T1000 (cell line): ENCODE measurements at regions not wholly inside any gene's neighbourhood (a gene's known extent, or its start where the extent isn't known, plus 50 kb on each side); places are given as distances from the start of the nearest gene placed in this dataset.

Experiments used
- DNase-seq: peaks from one replicate; lab custom pipeline; 2025; ENCODE audit warnings: mixed read lengths; lab: John Stamatoyannopoulos, UW

DNA sequence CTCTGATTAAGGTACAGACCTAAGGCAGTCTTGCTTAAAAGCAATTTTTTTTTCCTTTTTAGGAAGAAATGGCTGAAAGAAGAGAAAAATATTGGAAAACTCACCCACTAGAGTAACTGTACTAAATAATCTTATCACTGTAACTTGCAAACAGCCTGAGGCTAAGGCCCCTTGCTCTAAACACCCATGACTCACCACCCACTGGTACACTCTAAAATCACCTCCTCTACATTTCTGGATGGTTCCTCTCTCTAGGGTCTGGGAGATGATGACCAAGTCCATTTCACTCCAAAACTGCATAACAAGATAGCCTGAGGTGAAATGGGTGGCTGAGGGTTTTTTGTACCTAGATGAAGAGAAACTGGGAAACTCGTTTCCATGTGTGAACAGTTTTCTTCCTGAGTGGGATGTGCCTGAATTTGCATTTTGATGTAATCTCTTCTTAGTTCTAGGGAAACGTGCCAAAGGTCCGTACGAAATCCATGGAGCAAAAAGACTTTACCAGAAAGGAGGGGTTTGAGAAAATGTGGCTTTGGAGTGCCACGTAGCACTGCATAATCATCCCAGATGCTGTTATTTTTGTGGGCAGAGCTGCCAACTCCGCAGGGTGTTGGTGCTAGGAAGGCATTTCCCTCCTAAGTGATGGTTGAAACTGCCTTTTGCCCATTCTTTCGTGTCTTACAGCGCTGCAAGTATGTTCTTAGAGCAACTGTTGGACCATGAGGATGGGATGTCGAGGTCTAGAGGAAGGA, 113.5 kb upstream of the C10orf90 start:
- no peak for DNase-seq

DNA sequence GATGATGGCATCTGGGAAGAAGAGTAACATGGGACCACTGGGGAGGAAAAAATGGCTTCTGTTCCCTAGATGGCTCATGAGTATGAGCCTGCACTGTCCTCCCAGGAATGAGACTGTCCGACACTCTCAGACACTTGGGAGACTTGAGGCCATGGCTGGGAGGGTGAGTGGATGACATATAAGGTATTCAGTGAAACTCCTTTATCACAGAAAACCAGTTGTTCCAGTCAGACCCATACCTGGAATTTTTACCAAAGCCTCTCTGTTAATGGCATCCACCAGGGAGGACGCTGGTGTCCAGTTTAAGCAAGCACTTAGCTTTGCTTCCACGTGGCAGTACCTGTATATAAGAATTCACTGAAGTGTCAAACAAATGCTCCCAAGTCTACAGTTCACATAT, 116.7 kb upstream of the C10orf90 start:
- DNase-seq, result no peak

DNA sequence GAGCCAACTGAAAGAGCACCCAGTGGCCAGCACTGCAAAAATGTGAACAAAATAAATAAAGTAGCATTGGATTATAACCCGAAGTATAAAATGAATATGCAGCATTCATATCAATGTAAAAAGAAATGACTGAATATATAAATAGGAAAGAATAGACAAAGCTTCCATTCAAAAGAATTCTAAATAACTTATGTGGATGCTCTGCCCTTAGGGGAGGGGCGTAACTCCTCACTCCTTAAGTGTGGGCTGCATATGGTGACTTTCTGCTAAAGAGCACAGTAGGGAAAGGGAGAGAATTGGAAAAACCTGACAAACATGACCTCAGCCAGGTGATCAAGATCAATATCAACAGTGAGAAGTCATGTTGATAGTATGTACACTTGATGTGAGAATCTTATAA, 109.9 kb upstream of the DOCK1 start:
- DNase-seq, result no peak

DNA sequence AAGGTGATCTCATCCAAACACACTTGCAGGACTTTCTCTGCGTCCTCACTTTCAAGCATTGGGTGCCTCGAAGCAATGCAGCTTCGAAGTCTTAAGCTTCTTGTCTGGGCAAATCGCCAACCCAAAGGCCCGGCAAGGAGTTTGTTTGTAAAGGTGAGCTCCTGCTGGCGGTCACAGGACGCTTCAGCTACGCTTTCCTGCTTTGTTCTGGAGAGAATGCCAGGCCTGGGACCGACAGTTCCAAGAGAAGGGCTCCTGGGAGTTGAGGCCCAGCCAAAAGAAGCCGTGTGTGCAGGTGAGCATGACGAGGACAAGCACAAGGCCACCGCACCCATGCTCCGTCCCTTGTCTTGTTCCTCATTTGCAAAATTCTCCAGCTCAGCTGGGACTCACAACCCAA, 106.6 kb upstream of the DOCK1 start:
- no peak for DNase-seq

DNA sequence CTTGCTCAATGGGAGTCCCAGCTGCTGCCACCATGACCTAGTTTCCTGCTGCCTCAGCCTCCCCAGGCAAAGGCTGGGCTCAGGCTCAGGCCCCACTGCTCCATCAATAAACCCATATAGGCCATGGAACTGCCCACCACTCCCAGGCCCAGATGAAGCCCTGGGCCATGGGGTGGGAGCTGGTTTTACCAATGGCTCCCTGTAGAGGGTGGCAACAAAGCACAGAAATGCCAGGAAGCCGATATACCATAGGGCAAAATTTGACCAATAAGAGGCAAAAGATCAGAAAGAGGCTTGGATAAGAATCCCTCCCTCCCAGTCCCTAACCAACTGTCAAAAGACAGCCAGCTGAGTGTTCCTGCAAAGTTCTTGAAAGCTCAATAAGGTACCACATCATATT, 101.8 kb upstream of the DOCK1 start:
- no peak for DNase-seq

DNA sequence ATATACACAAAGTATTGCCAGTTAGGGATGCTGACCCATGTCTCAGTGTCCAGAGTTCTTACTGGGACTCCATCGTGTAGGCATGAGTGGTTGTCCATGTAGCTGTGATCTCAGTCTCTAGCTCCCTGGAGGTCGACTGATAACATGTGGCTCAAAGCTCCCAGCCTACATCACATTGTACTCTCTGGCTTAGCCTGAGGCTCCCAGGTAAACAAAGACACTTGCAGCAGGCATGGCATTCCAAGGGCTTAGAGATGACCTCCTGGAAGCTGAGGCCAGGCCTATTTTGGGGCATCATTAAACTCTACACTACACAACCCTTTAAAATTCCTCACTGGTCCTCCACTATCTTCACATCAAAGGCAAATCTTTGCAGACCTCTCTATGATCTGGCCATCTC, 100.8 kb upstream of the DOCK1 start:
- no peak for DNase-seq

DNA sequence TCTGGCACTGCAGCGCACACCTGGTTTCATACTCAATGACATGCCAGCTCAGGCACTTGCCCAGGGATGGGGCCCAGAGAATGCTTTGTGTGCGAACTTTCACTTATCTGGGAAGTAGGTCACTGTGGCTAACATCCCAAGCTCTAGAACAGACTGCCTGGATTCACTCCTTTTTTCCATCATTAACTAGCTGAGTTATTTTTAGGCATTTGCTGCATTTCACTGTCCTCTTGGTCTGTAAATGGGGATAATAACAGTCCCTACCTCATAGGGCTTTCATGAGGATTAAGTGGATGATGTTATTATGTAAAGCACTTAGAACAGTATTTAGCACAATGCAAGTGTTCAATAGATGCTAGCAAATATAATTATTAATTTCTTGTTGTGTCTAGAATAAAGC, 98.7 kb upstream of the DOCK1 start:
- no peak for DNase-seq

DNA sequence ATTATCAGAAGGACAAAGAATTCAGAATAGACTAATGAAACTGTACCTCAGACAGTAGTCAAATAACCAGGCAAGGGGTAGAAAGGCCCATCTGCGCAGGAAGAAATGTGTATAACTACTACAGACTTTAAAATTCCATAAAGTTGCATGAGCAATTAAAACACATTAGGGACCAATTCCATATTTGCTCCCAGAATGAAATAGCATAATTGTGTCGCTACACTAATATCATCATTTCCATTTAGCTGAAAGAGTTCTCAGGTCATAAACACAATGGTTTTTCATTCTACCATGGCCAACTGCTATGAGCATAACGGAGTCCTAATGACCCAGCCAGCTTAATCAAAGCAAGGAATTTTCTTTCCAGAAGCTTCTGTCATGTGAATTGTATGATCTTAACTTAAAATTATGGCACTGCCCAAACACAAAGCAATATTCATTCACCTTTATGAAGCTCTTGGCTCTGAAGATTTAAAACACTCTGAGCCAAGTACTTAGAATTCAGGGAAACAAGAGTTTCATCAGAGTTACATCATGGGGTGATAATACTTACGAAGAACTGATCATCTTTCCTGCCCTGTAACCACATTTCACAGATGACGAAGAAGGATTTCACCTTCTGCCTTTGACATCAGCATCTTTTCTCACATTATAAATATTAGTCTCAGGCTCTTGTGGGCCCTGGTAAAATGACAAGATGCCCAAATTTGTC, 98.1 kb upstream of the DOCK1 start:
- DNase-seq, result no peak

DNA sequence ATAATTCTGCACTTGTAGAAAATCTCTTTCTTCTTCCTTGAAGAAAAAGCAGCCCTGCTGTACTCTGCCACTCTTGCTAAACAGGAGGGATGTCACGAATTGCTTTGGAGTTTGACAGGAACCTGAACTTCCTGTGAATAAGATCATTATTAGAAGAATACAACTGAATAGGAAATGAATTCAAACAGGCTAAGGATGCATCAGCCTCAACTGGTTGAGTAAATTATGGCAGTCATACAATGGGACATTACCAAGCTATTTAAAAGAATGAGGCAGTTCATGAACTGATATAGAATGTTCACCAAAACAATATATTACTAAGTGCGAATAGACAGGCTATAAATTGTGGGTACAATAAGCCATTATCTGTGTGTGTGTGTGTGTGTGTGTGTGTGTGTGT, 97.1 kb upstream of the DOCK1 start:
- DNase-seq, result no peak

DNA sequence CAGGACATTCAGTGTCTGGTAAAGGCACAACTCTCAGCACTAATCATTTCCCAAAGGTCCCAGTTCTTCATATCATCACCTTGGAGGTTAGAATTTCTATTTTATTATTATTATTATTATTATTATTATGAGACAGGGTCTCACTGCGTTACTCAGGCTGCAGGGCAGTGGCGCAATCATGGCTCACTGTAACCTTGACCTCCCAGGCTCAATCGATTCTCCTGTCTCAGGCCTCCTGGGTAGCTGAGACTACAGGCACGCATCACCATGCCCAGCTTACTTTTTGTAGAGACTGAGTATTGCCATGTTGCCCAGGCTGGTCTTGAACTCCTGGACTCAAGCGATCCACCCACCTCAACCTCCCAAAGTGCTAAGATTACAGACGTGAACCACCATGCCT, 91.8 kb upstream of the DOCK1 start:
- DNase-seq, result no peak

DNA sequence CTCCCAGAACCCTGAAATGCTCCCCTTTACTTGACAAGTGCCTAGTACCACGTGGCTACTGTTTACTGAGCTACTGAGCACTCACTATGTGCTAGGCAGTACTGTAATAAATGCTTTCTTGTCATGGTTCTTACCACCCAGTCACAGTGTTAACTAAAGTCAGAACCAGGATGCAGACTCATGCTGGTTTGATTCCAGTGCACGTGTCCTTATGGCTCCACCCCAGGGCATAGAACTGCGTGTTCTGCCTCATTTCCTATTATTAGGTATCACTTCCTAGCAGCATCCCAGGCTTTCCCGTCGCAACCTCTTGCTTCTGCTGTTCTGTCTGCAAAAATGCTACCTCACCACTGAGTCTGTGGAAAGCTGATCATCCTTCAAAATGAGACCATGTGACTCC, 71.7 kb upstream of the DOCK1 start:
- no peak for DNase-seq

DNA sequence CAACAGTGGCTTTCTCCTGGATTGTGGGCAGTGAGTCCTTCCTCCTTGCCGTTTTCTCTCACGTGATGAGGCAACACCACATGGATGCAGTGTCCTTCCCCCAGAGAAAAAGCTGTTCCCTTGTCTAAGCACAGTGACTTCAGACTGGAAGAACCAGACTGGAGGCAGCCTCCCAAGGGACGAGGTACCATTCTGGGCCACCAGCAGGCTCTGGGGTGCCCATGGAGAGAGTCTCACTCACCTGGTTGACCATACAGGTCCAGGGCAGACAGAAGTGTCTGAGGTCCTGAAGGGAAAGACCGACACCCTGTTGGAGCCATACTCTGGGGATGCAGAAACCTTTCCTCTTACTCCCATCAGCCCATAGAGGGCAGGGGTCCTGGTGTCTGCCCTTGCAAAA, 69.2 kb upstream of the DOCK1 start:
- no peak for DNase-seq

DNA sequence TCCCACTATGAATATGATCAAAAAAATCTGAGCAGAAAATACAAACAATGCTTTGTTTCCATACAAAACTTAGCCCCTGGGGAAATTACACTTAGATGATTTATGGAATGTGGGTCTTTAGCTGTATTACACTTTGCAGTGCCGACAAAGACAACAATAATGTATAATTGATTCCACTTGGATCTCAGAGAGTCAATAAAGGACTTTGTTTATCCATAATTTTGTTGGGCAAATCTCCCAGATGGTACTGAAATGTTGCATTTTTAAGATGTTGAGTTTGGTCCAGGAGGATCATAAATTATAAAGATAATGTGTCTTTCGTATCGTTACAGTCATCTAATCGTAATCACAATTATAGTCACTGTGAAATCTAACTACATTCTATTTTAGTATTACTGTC, 66.9 kb upstream of the DOCK1 start:
- DNase-seq, result no peak

DNA sequence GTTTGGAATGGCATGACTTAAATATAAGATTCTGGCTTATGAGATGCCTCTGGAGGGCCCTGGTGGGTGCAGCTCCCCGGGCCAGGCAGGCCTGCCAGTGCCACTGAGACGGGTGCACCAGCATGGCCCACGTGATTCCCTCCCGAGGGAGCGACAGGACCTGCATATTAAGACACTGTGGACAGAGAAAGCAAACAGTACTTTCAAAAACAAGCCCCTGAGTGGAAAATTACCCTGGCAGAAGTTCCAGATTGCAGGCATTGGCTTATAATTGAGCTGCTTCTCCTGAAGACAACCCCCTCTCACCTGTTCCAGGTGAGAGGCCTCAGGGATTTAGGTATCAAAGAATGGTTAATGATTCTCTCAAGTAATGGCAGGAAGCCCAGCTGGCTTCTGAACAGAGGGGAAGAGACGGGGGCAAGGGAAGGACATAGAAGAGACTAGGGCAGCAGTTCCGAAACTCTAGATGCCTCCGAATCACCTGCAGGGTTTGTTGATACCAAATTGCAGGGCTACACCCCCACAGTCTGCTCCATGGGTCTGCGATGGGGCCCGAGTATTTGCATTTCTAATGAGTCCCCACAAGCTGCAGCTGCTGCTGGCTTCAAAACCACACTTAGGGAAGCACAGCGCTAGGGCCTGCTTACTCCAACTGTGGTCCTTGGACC, 66.0 kb upstream of the DOCK1 start:
- no peak for DNase-seq

DNA sequence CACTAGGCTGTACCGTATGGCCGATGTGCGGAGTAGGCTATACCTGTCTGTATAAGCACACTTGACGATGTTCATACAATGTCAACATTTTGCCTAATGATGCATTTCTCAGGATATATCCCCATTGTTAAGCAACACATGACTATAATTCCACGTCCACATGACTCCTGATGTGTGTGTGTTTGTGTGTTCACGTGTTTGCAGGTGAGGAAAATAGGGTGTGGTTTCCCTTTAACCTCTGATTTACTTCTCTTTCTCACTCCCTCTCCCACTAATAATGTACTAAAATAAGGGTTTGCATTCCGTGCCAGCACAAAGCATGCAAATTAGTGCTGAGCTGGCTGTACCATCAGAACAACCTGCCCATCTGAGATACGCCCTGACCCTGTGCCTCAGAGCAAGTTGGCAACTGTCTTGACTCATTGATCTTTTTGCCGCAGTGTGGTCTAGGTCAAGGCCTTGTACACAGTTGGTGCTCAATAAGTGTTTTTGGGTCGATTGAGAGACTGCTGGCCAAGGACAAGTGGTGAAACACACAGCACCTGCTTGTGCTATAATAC, 64.6 kb upstream of the DOCK1 start:
- no peak for DNase-seq

DNA sequence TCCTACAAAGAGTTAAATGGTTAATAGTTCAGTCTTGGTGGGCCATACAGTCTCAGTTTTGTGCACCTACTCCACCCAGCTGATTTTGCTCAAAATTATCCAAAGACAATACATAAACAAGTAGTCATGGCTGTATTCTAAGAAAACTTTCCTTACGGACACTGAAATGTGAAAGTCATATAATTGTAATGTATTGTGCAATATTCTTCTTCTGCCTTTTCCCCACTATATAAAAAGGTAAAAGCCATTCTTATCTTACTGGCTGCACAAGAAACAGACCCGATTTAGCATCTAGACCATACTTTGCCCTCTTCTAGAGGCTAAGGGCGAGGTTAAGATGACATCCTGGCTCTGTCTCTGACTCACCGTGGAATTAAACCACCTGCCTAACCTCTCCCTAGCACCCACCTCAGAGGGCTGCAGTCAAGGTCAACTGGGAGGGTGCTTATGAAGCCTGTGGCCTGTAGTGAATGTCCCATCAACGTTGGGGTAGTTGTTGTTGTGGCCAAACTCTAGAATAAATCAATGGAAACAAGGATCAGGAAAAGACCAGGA, 63.8 kb upstream of the DOCK1 start:
- DNase-seq, result no peak

DNA sequence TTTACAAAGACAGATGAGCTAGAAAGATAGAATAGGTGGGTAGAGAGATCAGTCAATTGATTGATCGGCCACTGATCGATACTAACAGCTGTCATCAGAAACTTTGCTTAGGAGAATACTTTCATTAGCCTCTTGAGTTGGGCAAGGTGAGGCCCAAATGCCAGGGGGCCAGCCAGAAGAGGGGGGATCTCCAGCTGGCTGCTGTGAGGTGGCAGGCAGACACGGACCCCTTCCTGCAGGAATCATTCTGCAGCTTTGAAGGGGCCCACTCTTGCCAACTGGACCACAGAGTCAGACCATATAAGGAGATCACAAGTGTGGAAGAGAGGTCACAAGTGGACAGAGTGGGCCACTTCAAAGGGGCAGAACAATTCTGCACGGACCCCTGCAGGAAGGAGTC, 62.9 kb upstream of the DOCK1 start:
- no peak for DNase-seq

DNA sequence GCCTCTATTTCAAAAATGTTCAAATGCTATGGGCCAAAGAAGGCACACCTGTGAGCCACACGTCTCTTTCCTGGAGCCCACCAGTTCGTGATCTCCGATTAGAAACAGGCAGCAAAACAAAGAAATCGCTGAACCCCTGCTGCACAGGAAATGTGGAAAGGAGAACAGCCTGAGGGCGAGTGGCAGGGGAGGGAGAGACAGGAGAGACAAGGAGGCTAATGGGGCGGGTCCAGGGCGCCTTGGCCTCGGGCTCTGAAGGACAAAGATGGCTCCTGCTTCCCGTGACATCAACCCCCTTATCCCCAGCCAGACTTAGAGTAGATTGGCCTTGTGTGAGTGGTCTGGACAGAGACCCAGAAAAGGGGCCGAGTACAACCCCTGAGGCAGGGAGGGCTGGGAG, 62.4 kb upstream of the DOCK1 start:
- no peak for DNase-seq

DNA sequence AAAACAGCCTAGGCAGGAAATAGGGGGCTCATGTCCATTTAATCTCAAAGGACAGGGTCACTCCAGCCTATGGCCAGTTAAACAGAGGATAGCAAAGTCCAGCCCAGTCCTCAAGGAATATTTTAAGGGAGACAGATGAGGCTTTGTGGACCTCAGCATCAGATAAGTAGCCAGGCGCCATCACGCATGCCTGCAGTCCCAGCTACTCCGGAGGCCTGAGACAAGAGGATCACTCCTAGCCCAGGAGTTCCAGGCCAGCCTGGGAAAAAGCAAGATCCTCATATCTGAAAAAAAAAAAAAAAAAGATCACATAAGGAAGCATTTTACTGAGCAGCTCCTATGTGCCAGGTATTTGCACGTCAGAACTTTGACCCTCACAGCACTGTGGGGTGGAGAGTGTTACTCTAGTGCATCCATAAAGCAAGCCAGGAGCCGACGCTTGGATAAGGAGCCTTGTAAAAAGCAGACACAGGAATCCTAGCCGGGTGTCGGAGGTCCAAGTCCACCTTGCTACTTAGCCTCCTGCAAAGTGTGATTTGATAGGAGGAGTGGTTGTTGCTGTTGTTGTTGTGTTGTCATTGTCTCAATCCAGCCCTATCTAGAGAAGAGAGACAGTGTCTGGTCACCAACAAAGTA, 61.8 kb upstream of the DOCK1 start:
- no peak for DNase-seq

DNA sequence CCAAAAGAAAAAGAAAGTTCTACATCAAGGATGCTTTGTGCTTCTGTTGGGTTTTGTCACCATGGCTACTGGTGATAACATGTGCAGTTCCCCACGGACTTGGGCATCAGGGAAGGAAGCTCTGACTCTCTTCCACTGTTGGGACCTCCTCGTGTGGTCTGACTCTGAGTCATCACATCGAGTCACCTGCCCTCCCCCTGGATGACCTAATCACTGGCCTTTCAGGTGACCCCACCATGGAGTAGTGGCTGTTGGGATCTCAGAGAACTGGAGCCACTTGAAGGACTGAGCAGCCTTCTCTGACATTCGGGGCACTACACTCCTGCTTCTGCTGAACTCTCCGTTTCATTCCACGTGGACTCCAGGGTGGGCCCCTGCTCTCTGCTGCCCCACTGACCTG, 60.8 kb upstream of the DOCK1 start:
- DNase-seq, result peak; percentile 6

DNA sequence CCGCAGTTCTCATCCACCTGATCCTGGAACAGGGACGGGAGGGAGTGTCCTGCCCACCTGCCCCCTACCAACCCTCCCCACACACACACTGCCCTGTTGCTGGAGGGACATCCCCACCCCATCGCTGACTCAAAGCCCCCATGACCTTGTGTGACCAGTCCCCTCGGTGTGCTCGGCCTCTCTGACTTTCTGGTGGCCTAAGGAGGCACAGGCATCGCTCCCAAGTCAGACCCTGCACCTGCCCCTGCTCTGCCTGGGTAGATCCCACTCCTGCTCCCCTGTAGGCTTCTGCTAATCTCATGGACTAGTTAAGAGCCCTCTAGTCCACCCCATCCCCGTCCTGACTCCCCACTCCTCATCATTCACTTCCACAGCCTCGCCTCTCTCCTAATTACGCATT, 58.8 kb upstream of the DOCK1 start:
- DNase-seq, result no peak

DNA sequence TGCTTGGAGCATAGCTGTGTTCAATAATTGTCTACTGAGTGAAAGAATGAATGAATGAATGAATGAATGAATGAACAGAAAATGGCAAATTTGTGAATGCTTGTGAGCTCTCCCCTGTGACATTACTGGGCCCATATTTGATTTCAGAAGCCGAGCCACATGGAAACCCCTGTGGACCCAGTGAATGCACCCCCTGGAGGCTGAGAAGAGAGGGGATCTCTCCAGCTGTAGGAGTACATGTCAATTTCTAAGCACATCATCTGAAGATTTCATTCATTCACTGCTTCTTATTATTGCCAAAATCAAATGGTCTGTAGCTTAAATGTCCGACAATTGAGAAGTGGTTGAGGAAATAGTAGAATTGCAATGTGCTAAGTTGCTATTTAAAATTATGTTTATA, 58.3 kb upstream of the DOCK1 start:
- DNase-seq, result no peak
